Kidney epithelial cell (primary cell): ENCODE measurements at regions not wholly inside any gene's neighbourhood (a gene's known extent, or its start where the extent isn't known, plus 50 kb on each side); places are given as distances from the start of the nearest gene placed in this dataset.
"Not testable (repeated sequence)": the region's sequence is repeated elsewhere in the genome, so short reads cannot be mapped to it uniquely, and the experiment has no call there.

Source experiments
- DNase-seq: peaks from one replicate; pipeline ENCODE4 v3.0.0-alpha.2; 2010; ENCODE audit warnings: low read depth
- H3K27me3 ChIP-seq: 2 replicates; pipeline ENCODE4 v1.6.0; 2011; ENCODE audit warnings: low read length; ENCODE audit not compliant: control insufficient read depth, insufficient read depth
- H3K36me3 ChIP-seq: 2 replicates; pipeline ENCODE4 v1.5.1; 2011; ENCODE audit warnings: low read length; ENCODE audit not compliant: control insufficient read depth, insufficient read depth
- H3K4me3 ChIP-seq: 2 replicates; pipeline ENCODE4 v1.5.1; 2011; ENCODE audit warnings: low read depth, mild to moderate bottlenecking, control low read depth, low read length
- TF ChIP-seq, protein P1 (sequence below): IDR thresholded peaks from 2 replicates; pipeline ENCODE4 v1.5.1; 2011; ENCODE audit warnings: mild to moderate bottlenecking, moderate library complexity, low read length, control low read depth, inconsistent platforms; ENCODE audit not compliant: insufficient read depth, poor library complexity, severe bottlenecking

DNA sequence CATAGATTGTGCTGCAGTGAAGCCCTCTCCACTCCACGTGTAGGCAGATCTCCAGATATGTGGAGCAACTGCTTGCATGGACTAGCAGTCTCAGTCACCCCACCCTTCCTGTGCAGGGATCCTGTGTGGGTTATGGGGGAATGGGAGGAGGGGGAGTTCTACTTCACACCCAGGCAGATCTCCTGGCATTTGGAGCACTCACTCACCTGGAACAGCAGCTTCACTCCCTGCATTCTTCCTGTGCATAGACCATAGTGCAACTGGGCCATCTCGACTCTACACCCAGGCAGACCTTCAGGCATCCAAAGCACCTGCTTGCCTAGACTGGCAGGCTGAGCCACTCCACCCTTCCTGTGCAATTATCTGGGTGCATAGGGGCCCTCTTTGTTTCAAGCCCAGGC lies 96.0 kb upstream of the PCED1B start:
- Histone ChIP-seq H3K36me3 (no peaks in the 10 kb centered on the region), H3K27me3 (no peaks in the 10 kb centered on the region), H3K4me3 (no peak overlapping the region)
- DNase-seq: no peak
- TF ChIP-seq, protein P1, sequence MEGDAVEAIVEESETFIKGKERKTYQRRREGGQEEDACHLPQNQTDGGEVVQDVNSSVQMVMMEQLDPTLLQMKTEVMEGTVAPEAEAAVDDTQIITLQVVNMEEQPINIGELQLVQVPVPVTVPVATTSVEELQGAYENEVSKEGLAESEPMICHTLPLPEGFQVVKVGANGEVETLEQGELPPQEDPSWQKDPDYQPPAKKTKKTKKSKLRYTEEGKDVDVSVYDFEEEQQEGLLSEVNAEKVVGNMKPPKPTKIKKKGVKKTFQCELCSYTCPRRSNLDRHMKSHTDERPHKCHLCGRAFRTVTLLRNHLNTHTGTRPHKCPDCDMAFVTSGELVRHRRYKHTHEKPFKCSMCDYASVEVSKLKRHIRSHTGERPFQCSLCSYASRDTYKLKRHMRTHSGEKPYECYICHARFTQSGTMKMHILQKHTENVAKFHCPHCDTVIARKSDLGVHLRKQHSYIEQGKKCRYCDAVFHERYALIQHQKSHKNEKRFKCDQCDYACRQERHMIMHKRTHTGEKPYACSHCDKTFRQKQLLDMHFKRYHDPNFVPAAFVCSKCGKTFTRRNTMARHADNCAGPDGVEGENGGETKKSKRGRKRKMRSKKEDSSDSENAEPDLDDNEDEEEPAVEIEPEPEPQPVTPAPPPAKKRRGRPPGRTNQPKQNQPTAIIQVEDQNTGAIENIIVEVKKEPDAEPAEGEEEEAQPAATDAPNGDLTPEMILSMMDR: no peak

DNA sequence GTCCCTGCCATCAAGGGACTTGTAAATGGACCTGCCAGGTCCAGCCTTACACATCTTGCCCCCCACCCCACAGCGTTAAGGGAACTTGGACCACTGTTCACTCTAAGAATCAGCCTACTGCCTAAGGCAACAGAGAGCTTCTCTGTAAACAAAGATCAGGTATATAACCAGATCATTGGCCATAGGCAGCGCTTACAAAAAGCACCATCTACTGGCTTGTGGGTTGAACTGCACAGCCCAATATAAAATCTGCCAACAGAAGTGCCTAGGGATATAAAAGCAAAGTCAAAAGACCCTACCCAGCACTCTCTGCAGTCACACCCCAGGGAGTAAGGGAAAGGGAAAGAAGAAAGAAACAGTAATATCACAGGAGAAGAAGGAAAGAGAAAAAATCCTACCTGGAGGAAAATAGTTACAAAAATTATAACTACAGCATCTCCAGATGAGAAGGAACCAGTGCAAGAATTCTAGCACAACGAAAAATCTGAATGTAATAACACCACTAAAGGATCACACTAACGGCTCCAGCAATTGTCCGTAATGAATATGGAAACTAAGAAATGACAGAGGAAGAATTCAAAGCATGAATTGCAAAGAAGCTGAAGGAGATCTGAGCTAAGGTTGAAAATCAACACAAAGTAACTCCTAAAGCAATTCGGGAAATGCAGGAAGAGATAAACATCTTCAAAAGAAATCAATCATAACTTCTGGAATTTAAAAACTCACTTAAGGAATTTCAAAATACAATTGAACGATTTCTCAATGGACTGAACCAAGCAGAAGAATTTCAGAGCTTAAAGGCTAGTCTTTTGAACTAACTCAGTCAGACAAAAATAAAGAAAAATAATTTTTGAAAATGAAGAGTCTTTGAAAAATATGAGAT lies 95.2 kb upstream of the PCED1B start:
- Histone ChIP-seq H3K27me3 (no peaks in the 10 kb centered on the region), H3K36me3 (no peaks in the 10 kb centered on the region), H3K4me3 (no peak overlapping the region)
- DNase-seq: no peak
- TF ChIP-seq, protein P1: peak; percentile 76

DNA sequence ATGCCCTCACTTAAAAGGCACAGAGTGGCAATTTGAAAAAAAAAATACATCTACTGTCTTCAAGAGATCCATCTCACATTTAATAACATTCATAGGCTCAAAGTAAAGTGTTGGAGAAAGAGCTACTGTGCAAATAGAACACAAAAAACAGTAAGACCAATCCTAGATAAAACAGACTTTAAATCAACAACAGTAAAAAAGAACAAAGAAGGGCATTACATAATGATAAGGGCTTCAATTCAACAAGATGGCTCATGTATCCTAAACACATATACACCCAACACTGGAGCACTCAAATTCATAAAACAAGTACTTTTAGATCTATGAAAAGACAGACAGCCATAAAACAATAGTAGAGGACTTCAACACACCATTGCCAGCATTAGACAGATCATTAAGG lies 93.6 kb upstream of the PCED1B start:
- Histone ChIP-seq H3K27me3 (no peaks in the 10 kb centered on the region), H3K4me3 (no peak overlapping the region), H3K36me3 (no peaks in the 10 kb centered on the region)
- TF ChIP-seq, protein P1: no peak
- DNase-seq: no peak

DNA sequence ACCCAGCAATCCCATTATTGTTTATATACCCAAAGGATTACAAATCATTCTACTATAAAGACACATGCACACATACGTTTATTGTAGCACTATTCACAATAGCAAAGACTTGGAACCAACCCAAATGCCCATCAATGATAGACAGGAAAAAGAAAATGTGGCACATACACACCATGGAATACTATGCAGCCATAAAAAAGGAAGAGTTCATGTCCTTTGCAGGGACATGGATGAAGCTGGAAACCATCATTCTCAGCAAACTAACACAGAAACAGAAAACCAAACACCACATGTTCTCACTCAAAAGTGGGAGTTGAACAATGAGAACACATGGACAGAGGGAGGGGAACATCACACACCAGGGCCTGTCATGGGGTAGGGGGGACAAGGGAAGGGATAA lies 91.3 kb upstream of the PCED1B start:
- not testable (repeated sequence) for H3K27me3 ChIP-seq, H3K4me3 ChIP-seq, DNase-seq, H3K36me3 ChIP-seq

DNA sequence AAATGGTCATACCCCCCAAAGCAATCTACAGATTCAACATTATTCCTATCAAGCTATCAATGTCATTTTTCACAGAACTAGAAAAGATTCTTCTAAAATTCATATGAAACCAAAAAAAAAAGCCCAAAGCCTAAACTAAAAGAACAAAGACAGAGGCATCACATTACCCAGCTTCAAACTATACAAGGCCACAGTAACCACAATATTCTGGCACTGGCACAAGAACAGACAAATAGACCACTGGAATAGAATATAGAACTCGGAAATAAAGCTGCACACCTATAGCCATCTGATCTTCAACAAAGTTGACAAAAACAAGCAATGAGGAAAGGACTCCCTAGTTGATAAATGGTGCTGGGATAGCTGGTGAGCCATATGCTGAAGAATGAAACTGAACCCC lies 89.2 kb upstream of the PCED1B start:
- H3K36me3 ChIP-seq: no peaks in the 10 kb centered on the region
- DNase-seq: no peak
- H3K4me3 ChIP-seq: no peak overlapping the region
- no peaks in the 10 kb centered on the region for H3K27me3 ChIP-seq
- TF ChIP-seq, protein P1: no peak

DNA sequence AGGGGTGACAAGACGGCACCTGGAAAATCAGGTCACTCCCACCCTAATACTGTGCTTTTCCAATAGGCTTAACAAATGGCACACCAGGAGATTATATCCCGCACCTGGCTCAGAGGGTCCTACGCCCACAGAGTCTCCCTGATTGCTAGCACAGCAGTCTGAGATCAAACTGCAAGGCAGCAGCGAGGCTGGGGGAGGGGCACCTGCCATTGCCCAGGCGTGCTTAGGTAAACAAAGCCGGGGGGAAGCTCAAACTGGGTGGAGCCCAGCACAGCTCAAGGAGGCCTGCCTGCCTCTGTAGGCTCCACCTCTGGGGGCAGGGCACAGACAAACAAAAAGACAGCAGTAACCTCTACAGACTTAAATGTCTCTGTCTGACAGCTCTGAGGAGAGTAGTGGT lies 87.4 kb upstream of the PCED1B start:
- not testable (repeated sequence) for H3K4me3 ChIP-seq, H3K27me3 ChIP-seq, DNase-seq, H3K36me3 ChIP-seq

DNA sequence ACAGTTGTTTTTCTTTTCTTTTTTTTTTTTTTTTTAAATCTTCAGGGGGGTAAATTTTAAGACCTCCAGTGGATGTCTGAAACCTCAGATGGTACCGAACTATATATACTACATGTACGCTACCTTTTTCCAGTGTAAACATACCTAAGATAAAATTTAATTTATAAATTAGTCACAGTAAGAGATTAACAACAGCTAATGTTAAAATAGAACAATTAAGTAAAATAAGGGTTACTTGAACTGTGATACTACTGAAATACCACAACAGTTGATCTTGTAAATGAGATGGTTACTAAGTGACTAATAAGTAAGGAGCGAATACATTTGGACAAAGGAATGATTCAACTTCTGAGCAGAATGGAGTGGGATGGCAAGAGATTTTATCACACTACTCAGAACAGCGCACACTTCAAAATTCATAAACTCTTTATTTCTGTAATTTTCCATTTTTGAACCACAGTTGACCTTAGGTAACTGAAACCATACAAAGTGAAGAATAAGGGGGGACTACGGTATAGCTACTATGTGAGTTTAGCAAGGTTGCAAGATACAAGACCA lies 80.5 kb upstream of the PCED1B start:
- no peak for DNase-seq
- Histone ChIP-seq H3K27me3 (no peaks in the 10 kb centered on the region), H3K4me3 (no peak overlapping the region), H3K36me3 (no peaks in the 10 kb centered on the region)
- TF ChIP-seq, protein P1: no peak
